ENCODE measurements at regions not wholly inside any gene's neighbourhood (a gene's known extent, or its start where the extent isn't known, plus 50 kb on each side); places are given as distances from the start of the nearest gene placed in this dataset.

GRCh38 chr3:164845739-164846138 is 232.6 kb downstream of the SI start:
- Mint-ChIP-seq H3K36me3 (ENCODE audit: insufficient read depth, unreplicated experiment) (no peaks in the 10 kb centered on the region), H3K4me1 (ENCODE audit: low read depth, unreplicated experiment) (no peaks in the 10 kb centered on the region), H3K27me3 (ENCODE audit: unreplicated experiment) (no peaks in the 10 kb centered on the region), H3K4me3 (ENCODE audit: low read depth, unreplicated experiment) (no peak overlapping the region), H3K27ac (ENCODE audit: unreplicated experiment) (no peak overlapping the region), H3K9me3 (ENCODE audit: low read depth, unreplicated experiment) (peaks cover 5% of the 10 kb centered on the region)
- CTCF ChIA-PET: no interaction called here
- no peak for TF ChIP-seq CTCF (IDR thresholded peaks at IDR 0.05; ENCODE audit: unreplicated experiment)
- DNase-seq: no peak
- intact Hi-C loops (cut with micrococcal nuclease; ENCODE audit: unreplicated experiment): no loop called here
- BruUV-seq (replicated peaks): no TSS peak

- Mint-ChIP-seq H3K36me3 (ENCODE audit: insufficient read depth, unreplicated experiment) (no peaks in the 10 kb centered on the region), H3K9me3 (ENCODE audit: low read depth, unreplicated experiment) (peaks cover 4% of the 10 kb centered on the region), H3K27me3 (ENCODE audit: unreplicated experiment) (no peaks in the 10 kb centered on the region), H3K4me1 (ENCODE audit: low read depth, unreplicated experiment) (peaks cover 8% of the 10 kb centered on the region), H3K27ac (ENCODE audit: unreplicated experiment) (no peak overlapping the region), H3K4me3 (ENCODE audit: low read depth, unreplicated experiment) (no peak overlapping the region)
- CTCF ChIA-PET: no interaction called here
- no peak for DNase-seq
- intact Hi-C loops (cut with micrococcal nuclease; ENCODE audit: unreplicated experiment): no loop called here
- no peak for TF ChIP-seq CTCF (IDR thresholded peaks at IDR 0.05; ENCODE audit: unreplicated experiment)
- BruUV-seq (replicated peaks): no TSS peak
These were observed 246.1 kb downstream of the SI start for GRCh38 chr3:164832216-164832615.

GRCh38 chr3:164818318-164818717 is 260.0 kb downstream of the SI start:
- no peak for TF ChIP-seq CTCF (IDR thresholded peaks at IDR 0.05; ENCODE audit: unreplicated experiment)
- H3K4me3 Mint-ChIP-seq (ENCODE audit: low read depth, unreplicated experiment): no peak overlapping the region
- H3K27ac Mint-ChIP-seq (ENCODE audit: unreplicated experiment): no peak overlapping the region
- H3K27me3 Mint-ChIP-seq (ENCODE audit: unreplicated experiment): no peaks in the 10 kb centered on the region
- no peaks in the 10 kb centered on the region for H3K4me1 Mint-ChIP-seq (ENCODE audit: low read depth, unreplicated experiment)
- CTCF ChIA-PET: no interaction called here
- peaks cover 7% of the 10 kb centered on the region for H3K9me3 Mint-ChIP-seq (ENCODE audit: low read depth, unreplicated experiment)
- DNase-seq: no peak
- H3K36me3 Mint-ChIP-seq (ENCODE audit: insufficient read depth, unreplicated experiment): no peaks in the 10 kb centered on the region
- intact Hi-C loops (cut with micrococcal nuclease; ENCODE audit: unreplicated experiment): no loop called here
- BruUV-seq (replicated peaks): no TSS peak

- peaks cover 7% of the 10 kb centered on the region for H3K9me3 Mint-ChIP-seq (ENCODE audit: low read depth, unreplicated experiment)
- BruUV-seq (replicated peaks): no TSS peak
- no peaks in the 10 kb centered on the region for H3K27me3 Mint-ChIP-seq (ENCODE audit: unreplicated experiment)
- no peaks in the 10 kb centered on the region for H3K36me3 Mint-ChIP-seq (ENCODE audit: insufficient read depth, unreplicated experiment)
- CTCF ChIA-PET: no interaction called here
- TF ChIP-seq CTCF (IDR thresholded peaks at IDR 0.05; ENCODE audit: unreplicated experiment): no peak
- H3K4me3 Mint-ChIP-seq (ENCODE audit: low read depth, unreplicated experiment): no peak overlapping the region
- no peak for DNase-seq
- H3K4me1 Mint-ChIP-seq (ENCODE audit: low read depth, unreplicated experiment): no peaks in the 10 kb centered on the region
- intact Hi-C loops (cut with micrococcal nuclease; ENCODE audit: unreplicated experiment): no loop called here
- no peak overlapping the region for H3K27ac Mint-ChIP-seq (ENCODE audit: unreplicated experiment)
These were observed 264.2 kb downstream of the SI start for GRCh38 chr3:164814106-164814505.

- no peaks in the 10 kb centered on the region for H3K36me3 Mint-ChIP-seq (ENCODE audit: insufficient read depth, unreplicated experiment)
- CTCF ChIA-PET: no interaction called here
- H3K4me3 Mint-ChIP-seq (ENCODE audit: low read depth, unreplicated experiment): no peak overlapping the region
- TF ChIP-seq CTCF (IDR thresholded peaks at IDR 0.05; ENCODE audit: unreplicated experiment): no peak
- H3K27ac Mint-ChIP-seq (ENCODE audit: unreplicated experiment): no peak overlapping the region
- BruUV-seq (replicated peaks): no TSS peak
- H3K4me1 Mint-ChIP-seq (ENCODE audit: low read depth, unreplicated experiment): no peaks in the 10 kb centered on the region
- intact Hi-C loops (cut with micrococcal nuclease; ENCODE audit: unreplicated experiment): no loop called here
- H3K27me3 Mint-ChIP-seq (ENCODE audit: unreplicated experiment): no peaks in the 10 kb centered on the region
- H3K9me3 Mint-ChIP-seq (ENCODE audit: low read depth, unreplicated experiment): peaks cover 7% of the 10 kb centered on the region
- DNase-seq: no peak
These were observed 266.3 kb downstream of the SI start for GRCh38 chr3:164812042-164812441.

Measured in Calu3 (cell line).